Epithelial cell of proximal tubule (primary cell): ENCODE measurements at regions not wholly inside any gene's neighbourhood (a gene's known extent, or its start where the extent isn't known, plus 50 kb on each side); places are given as distances from the start of the nearest gene placed in this dataset.
A peak's percentile ranks its signal among the peaks of the same experiment; 100 is the strongest.

Experiments
- DNase-seq: peaks from one replicate; pipeline ENCODE4 v3.0.0-alpha.2; 2011; ENCODE audit warnings: low read depth
- H3K4me3 ChIP-seq: 2 replicates; pipeline ENCODE4 v1.5.1; 2011; ENCODE audit warnings: low read depth, mild to moderate bottlenecking, low read length
- CTCF ChIP-seq: conservative IDR thresholded peaks from 2 replicates; pipeline ENCODE4 v1.5.1; 2012; ENCODE audit warnings: low read depth, mild to moderate bottlenecking, low read length

GRCh38 chr15:94930960-94931359 is 699.6 kb downstream of the MCTP2 start:
- DNase-seq = no peak
- no peak for TF ChIP-seq CTCF
- peak overlapping the region; percentile 3 for H3K4me3 ChIP-seq

- no peak for DNase-seq
- no peak overlapping the region for H3K4me3 ChIP-seq
- no peak for TF ChIP-seq CTCF
Observed at GRCh38 chr15:94934440-94934839, 703.1 kb downstream of the MCTP2 start.

DNA sequence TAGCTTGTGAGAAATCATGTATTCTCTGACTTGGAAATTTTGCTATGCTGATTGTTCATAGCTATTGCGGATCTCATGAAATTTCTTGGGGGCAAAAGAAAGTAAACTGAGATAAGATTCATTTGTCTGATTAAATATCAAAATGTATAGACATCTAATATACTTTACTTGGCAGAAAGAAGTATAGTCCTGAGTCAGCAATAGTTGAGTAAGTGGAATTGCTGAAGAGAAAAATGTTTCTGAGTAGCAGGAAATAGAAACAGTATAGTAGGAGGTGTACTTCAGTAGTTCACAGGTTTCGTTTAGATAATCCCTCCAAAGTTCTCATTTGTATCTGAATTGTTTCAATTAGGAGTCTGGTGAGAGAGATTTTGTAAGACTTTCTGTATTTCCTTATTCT is 705.9 kb downstream of the MCTP2 start:
- TF ChIP-seq CTCF = no peak
- no peak overlapping the region for H3K4me3 ChIP-seq
- no peak for DNase-seq

DNA sequence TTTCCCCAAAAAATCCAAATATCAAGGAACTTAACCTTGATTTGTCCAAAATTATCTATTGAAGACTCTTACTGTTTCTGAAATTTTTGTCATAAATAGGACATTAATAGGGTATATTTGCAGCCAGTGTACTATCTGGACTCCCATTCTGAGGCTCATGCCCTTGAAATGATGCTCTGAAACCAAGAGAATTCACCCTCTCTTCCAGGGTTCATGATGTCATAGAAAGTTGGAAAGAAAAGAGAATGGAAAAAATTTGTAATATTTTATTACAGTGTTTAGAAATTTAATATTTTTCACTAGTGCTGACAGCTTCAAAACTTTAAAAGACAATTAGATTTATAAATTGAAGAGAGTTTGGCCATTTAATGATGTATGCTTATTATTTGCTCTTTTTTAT is 712.5 kb downstream of the MCTP2 start:
- DNase-seq = no peak
- H3K4me3 ChIP-seq = no peak overlapping the region
- TF ChIP-seq CTCF = no peak

DNA sequence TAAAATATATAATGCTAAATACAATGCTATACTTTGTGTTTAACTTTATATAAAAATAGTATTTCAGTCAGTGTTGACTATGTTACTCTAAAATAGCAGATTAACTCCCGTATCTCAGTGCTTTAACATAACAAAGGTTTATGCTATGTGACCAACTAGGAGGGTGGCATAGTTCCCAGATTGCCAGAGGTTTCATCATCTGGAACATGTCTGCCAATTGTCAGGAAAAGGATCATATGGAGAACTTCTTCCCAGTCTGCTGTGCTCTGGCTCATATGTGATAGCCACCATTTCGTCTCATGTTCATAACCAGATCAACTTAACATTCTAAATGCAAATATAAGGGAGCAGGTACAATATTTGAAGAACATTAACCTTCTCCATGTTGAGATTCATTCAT is 720.2 kb downstream of the MCTP2 start:
- DNase-seq = no peak
- H3K4me3 ChIP-seq = no peak overlapping the region
- no peak for TF ChIP-seq CTCF

- TF ChIP-seq CTCF = no peak
- DNase-seq = no peak
- H3K4me3 ChIP-seq = no peak overlapping the region
Observed at GRCh38 chr15:94963953-94964352, 732.6 kb downstream of the MCTP2 start.

GRCh38 chr15:94965593-94965992 is 734.2 kb downstream of the MCTP2 start:
- no peak for DNase-seq
- TF ChIP-seq CTCF = no peak
- no peak overlapping the region for H3K4me3 ChIP-seq
